Tibial nerve (tissue), 4 donors: ENCODE measurements at regions not wholly inside any gene's neighbourhood (a gene's known extent, or its start where the extent isn't known, plus 50 kb on each side); places are given as distances from the start of the nearest gene placed in this dataset.

ENCODE experiments used
- DNase-seq, 2 donors: peaks; one replicate each; pipeline ENCODE4 v3.0.0-alpha.2; 2019; ENCODE audit warnings: low spot score in 2 of 2
- H3K27ac ChIP-seq, 4 donors: fragments of 200-600 bp; sonication (generic) in 3 of 4; one replicate each; pipeline ENCODE4 v1.5.1; 2017 to 2019; ENCODE audit warnings: mild to moderate bottlenecking in 1 of 4
- H3K27me3 ChIP-seq, 2 donors: fragments of 200-600 bp; sonication (generic) in 1 of 2; one replicate each; pipeline versions ENCODE4 v1.5.1 to v1.6.0; 2017 to 2019
- H3K36me3 ChIP-seq, 3 donors: fragments of 200-600 bp; sonication (generic); one replicate each; pipeline ENCODE4 v1.5.1; 2018 to 2019
- H3K4me1 ChIP-seq, 4 donors: fragments of 200-600 bp; sonication (generic) in 3 of 4; one replicate each; pipeline ENCODE4 v1.5.1; 2017 to 2019
- H3K4me3 ChIP-seq, 4 donors: fragments of 200-600 bp; sonication (generic) in 3 of 4; one replicate each; pipeline ENCODE4 v1.5.1; 2017 to 2019; ENCODE audit warnings: mild to moderate bottlenecking in 1 of 4, moderate library complexity in 1 of 4
- H3K9me3 ChIP-seq, 4 donors: fragments of 200-600 bp; sonication (generic) in 3 of 4; one replicate each; pipeline ENCODE4 v1.5.1; 2017 to 2019
- EP300 ChIP-seq, 2 donors: sonication (generic); formaldehyde crosslinking; IDR thresholded peaks; one replicate each; pipeline ENCODE4 v1.6.1; 2017; ENCODE audit warnings: antibody characterized with exemption in 2 of 2, mild to moderate bottlenecking in 1 of 2
- POLR2A ChIP-seq, 2 donors: fragments of 450-650 bp; IDR thresholded peaks; one replicate each; pipeline ENCODE4 v1.6.1; 2017; ENCODE audit warnings: antibody characterized with exemption in 2 of 2, mild to moderate bottlenecking in 2 of 2, moderate library complexity in 2 of 2
- WGBS, 2 donors: methylation state at CpG; one replicate each; pipeline ENCODE4 v1.1.5; 2018; 5-methylcytosine and 5-hydroxymethylcytosine counted together
- TF ChIP-seq, protein P1 (sequence below), 5 experiments: fragments of 200-600 bp in 3 of 5; fragments of 450-650 bp in 2 of 5; sonication (generic) in 3 of 5; IDR thresholded peaks; one replicate each; pipeline ENCODE4 v1.5.1; 2016 to 2019; ENCODE audit warnings: antibody characterized with exemption in 5 of 5, mild to moderate bottlenecking in 3 of 5, moderate library complexity in 2 of 5

DNA sequence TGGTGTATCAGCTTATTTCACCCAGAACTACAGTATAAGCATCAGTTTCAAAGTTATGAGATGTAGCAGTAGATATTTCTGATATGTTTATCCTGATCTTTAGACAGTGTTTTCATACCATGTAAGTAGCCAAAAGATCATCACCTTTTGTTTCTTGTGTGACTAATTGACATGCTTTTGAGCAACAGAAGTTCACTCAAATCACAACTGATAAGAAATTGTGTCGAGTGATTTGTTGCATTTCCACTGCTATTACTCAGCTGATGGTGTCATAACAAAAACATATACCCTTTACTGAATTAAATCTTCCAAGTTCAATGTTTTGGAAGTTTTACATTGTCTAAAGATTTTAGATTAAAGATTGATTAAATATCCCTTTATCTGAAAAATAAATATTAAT is 324.5 kb downstream of the TUSC1 start:
- no peak overlapping the region for H3K27ac ChIP-seq
- H3K9me3 ChIP-seq: peaks cover 0 to 7% (median 0%) of the 10 kb centered on the region in 4 donors
- TF ChIP-seq EP300 (IDR thresholded peaks at IDR 0.05) (no peak), POLR2A (IDR thresholded peaks at IDR 0.05) (no peak)
- TF ChIP-seq, protein P1, sequence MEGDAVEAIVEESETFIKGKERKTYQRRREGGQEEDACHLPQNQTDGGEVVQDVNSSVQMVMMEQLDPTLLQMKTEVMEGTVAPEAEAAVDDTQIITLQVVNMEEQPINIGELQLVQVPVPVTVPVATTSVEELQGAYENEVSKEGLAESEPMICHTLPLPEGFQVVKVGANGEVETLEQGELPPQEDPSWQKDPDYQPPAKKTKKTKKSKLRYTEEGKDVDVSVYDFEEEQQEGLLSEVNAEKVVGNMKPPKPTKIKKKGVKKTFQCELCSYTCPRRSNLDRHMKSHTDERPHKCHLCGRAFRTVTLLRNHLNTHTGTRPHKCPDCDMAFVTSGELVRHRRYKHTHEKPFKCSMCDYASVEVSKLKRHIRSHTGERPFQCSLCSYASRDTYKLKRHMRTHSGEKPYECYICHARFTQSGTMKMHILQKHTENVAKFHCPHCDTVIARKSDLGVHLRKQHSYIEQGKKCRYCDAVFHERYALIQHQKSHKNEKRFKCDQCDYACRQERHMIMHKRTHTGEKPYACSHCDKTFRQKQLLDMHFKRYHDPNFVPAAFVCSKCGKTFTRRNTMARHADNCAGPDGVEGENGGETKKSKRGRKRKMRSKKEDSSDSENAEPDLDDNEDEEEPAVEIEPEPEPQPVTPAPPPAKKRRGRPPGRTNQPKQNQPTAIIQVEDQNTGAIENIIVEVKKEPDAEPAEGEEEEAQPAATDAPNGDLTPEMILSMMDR (IDR thresholded peaks at IDR 0.05): no peak
- no peak overlapping the region for H3K4me3 ChIP-seq
- 70 to 80% methylated on average over 1 of the region's 1 CpG for WGBS, 2 donors
- no peaks in the 10 kb centered on the region for H3K27me3 ChIP-seq
- no peaks in the 10 kb centered on the region for H3K4me1 ChIP-seq
- DNase-seq: no peak
- H3K36me3 ChIP-seq: no peaks in the 10 kb centered on the region

DNA sequence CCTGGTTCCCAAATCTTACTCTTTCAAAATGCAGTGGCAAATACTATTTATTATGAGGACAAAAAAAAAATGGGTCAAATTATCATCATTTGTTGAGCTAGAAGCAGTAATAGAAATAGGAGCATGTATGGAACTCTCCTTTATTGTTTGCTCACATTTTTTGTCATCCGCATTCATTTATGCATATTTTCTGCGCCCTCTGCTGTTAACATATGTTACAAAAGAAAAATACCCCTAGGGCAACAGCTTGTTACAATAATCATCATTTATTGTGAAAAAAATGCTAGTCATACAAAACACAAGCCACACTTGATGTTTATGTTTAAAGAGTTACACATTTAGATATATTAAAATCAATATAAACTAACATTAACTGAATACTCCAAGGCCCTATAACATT is 328.2 kb downstream of the TUSC1 start:
- no peaks in the 10 kb centered on the region for H3K36me3 ChIP-seq
- no peak for DNase-seq

DNA sequence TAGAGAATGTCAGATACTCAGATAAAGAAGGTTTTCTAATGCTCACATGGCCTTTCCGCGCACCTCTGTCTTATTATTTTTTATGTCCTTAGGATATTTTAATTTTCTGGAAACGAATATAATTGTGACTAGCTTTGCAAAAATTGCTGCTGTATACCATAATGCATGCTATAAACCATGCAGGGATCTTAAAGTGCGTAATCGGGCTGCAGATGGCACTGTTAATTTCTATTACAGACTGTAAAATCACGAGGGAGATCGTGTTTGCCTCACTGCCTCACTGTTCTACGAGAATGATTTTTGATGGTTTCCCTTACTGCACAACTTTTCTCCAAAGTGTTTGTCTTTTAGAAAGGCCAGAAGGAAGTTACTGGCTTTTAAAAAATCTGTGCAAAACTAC is 356.1 kb downstream of the TUSC1 start:
- Histone ChIP-seq H3K27me3 (no peaks in the 10 kb centered on the region), H3K4me3 (no peak overlapping the region), H3K36me3 (no peaks in the 10 kb centered on the region), H3K9me3 (peaks cover 0 to 2% (median 0%) of the 10 kb centered on the region in 4 donors), H3K4me1 (no peaks in the 10 kb centered on the region), H3K27ac (no peak overlapping the region)
- 71 to 79% methylated on average over 8 of the region's 8 CpGs for WGBS, 2 donors
- TF ChIP-seq, protein P1 (IDR thresholded peaks at IDR 0.05): no peak
- TF ChIP-seq POLR2A (IDR thresholded peaks at IDR 0.05) (no peak), EP300 (IDR thresholded peaks at IDR 0.05) (no peak)
- DNase-seq: no peak

More for the DNA sequence above, 328.2 kb downstream of the TUSC1 start:
- Histone ChIP-seq H3K4me1 (no peaks in the 10 kb centered on the region), H3K4me3 (no peak overlapping the region), H3K27ac (no peak overlapping the region), H3K9me3 (no peaks in the 10 kb centered on the region), H3K27me3 (no peaks in the 10 kb centered on the region)
- 66 to 67% methylated on average over 2 of the region's 2 CpGs for WGBS, 2 donors
- no peak for TF ChIP-seq POLR2A (IDR thresholded peaks at IDR 0.05)
- TF ChIP-seq, protein P1 (IDR thresholded peaks at IDR 0.05): no peak
- TF ChIP-seq EP300 (IDR thresholded peaks at IDR 0.05): no peak

DNA sequence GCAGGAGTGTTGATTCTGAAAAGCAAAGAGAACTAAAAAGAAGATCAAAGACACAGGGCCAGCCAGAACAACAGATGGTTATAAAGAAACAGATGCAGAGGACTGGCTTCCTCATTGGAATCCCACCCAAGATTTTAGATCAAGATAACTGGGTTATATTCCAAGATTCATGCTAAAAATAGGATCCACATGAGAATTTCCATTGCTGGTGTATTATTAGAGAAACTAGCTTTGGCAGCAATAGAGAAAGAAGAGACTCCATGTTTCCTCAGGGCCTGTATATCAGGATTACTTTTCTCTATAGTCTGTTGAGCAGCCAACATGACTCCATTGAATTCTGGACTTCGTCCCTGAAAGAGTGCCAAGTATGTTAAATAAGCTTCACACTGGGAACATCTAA is 367.3 kb downstream of the TUSC1 start:
- no peak for DNase-seq
- Histone ChIP-seq H3K9me3 (no peaks in the 10 kb centered on the region), H3K4me3 (no peak overlapping the region), H3K36me3 (no peaks in the 10 kb centered on the region), H3K27ac (no peak overlapping the region), H3K27me3 (no peaks in the 10 kb centered on the region), H3K4me1 (no peaks in the 10 kb centered on the region)
- WGBS, 2 donors: 51 to 59% methylated on average over 1 of the region's 1 CpG
- no peak for TF ChIP-seq POLR2A (IDR thresholded peaks at IDR 0.05)
- TF ChIP-seq, protein P1 (IDR thresholded peaks at IDR 0.05): no peak
- no peak for TF ChIP-seq EP300 (IDR thresholded peaks at IDR 0.05)

DNA sequence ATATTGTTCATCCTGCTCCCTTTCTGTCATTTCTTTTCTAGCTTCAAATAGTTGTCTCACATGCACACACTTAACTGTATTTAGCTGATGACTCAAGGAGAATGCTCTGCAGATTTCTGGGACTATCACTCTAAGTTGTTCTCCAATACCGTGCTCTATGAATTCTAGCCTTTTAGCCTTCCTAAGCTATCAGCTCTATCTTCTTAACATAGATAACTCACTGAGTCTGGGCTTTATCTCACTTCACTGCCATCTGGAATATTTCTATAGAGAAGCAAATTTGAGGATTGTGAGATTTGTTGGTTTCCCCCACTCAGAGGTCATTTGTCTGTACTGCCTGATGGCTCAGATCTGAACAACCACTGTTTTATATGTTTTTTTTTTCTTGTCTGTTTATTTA is 369.7 kb downstream of the TUSC1 start:
- Histone ChIP-seq H3K9me3 (no peaks in the 10 kb centered on the region), H3K4me1 (no peaks in the 10 kb centered on the region), H3K36me3 (no peaks in the 10 kb centered on the region), H3K4me3 (no peak overlapping the region), H3K27me3 (no peaks in the 10 kb centered on the region), H3K27ac (no peak overlapping the region)
- WGBS, 2 donors: 84 to 86% methylated on average over 1 of the region's 1 CpG
- no peak for DNase-seq
- TF ChIP-seq EP300 (IDR thresholded peaks at IDR 0.05) (no peak), POLR2A (IDR thresholded peaks at IDR 0.05) (no peak)
- TF ChIP-seq, protein P1 (IDR thresholded peaks at IDR 0.05): no peak
